H1 (cell line): ENCODE measurements at regions not wholly inside any gene's neighbourhood (a gene's known extent, or its start where the extent isn't known, plus 50 kb on each side); places are given as distances from the start of the nearest gene placed in this dataset.

Source experiments
- BRCA1 ChIP-seq: IDR thresholded peaks from 2 replicates; pipeline ENCODE4 v1.6.1; 2012; ENCODE audit warnings: low read depth, low read length, improper control_type of control experiment
- CHD2 ChIP-seq: IDR thresholded peaks from 2 replicates; pipeline ENCODE4 v1.6.1; 2012; ENCODE audit warnings: low read length, improper control_type of control experiment
- CHD7 ChIP-seq: fragments of 300-600 bp; sonication (generic); IDR thresholded peaks from 2 replicates; pipeline ENCODE4 v1.7.1; 2012; ENCODE audit warnings: low read length, moderate library complexity, mild to moderate bottlenecking, inconsistent platforms; ENCODE audit not compliant: insufficient replicate concordance
- CREB1 ChIP-seq: IDR thresholded peaks from 2 replicates; pipeline ENCODE4 v1.6.1; 2012; ENCODE audit warnings: inconsistent platforms
- CTCF ChIP-seq, 3 experiments: IDR thresholded peaks; 1 replicate in 2 of 3; 2 replicates in 1 of 3; pipeline versions ENCODE4 v1.5.1 to v1.6.1; 2011; ENCODE audit warnings: low read length in 3 of 3, mild to moderate bottlenecking in 3 of 3, inconsistent platforms in 2 of 3, low read depth in 1 of 3, moderate library complexity in 1 of 3; ENCODE audit not compliant: insufficient read depth in 1 of 3; ENCODE audit errors: control extremely low read depth in 1 of 3
- EZH2 ChIP-seq: fragments of 200-600 bp; sonication (generic); IDR thresholded peaks from 2 replicates; pipeline ENCODE4 v1.7.1; 2012; ENCODE audit warnings: low read depth, mild to moderate bottlenecking, moderate library complexity, low read length, inconsistent platforms; ENCODE audit not compliant: severe bottlenecking
- JUN ChIP-seq: IDR thresholded peaks from 2 replicates; pipeline ENCODE4 v1.6.1; 2011; ENCODE audit warnings: low read depth, mild to moderate bottlenecking, improper control_type of control experiment, low read length
- MAX ChIP-seq: IDR thresholded peaks from 2 replicates; pipeline ENCODE4 v1.6.1; 2012; ENCODE audit warnings: inconsistent platforms
- POU5F1 ChIP-seq: IDR thresholded peaks from 2 replicates; pipeline ENCODE4 v1.6.1; 2011; ENCODE audit warnings: low read depth, mild to moderate bottlenecking, low read length, moderate library complexity
- RAD21 ChIP-seq, 2 experiments: IDR thresholded peaks in 1 of 2; conservative IDR thresholded peaks in 1 of 2; 2 replicates each; pipeline ENCODE4 v1.6.1; 2011; ENCODE audit warnings: low read depth in 2 of 2, low read length in 2 of 2, improper control_type of control experiment in 1 of 2, inconsistent platforms in 1 of 2, mild to moderate bottlenecking in 1 of 2, moderate library complexity in 1 of 2
- SP4 ChIP-seq: IDR thresholded peaks from 2 replicates; pipeline ENCODE4 v1.6.1; 2012; ENCODE audit warnings: low read length, inconsistent platforms
- TAF1 ChIP-seq: IDR thresholded peaks from 2 replicates; pipeline ENCODE4 v1.6.1; 2011; ENCODE audit warnings: mild to moderate bottlenecking, low read depth, low read length
- TCF12 ChIP-seq: IDR thresholded peaks from 2 replicates; pipeline ENCODE4 v1.6.1; 2011; ENCODE audit warnings: low read depth, mild to moderate bottlenecking, low read length
- YY1 ChIP-seq: IDR thresholded peaks from 2 replicates; pipeline ENCODE4 v1.6.1; 2011; ENCODE audit warnings: low read depth, mild to moderate bottlenecking, low read length

GRCh38 chr16:51577621-51578303, 426.7 kb upstream of the SALL1 start:
- TF ChIP-seq TCF12 (no peak), CTCF (IDR thresholded peaks at IDR 0.05; ENCODE audit: control extremely low read depth in 1 of 3, insufficient read depth in 1 of 3, low read depth in 1 of 3, low read length in 3 of 3) (no peak), POU5F1 (no peak), RAD21 (IDR thresholded peaks at IDR 0.05 in 1 of 2, conservative IDR thresholded peaks at IDR 0.05 in 1 of 2; ENCODE audit: low read depth in 2 of 2, low read length in 2 of 2) (no peak), BRCA1 (no peak), SP4 (no peak), CREB1 (no peak), TAF1 (no peak), MAX (no peak), CHD7 (no peak), CHD2 (no peak), EZH2 (no peak), YY1 (no peak), JUN (no peak)
